HG02938 (cell line): ENCODE measurements at regions not wholly inside any gene's neighbourhood (a gene's known extent, or its start where the extent isn't known, plus 50 kb on each side); places are given as distances from the start of the nearest gene placed in this dataset.
A peak's percentile ranks its signal among the peaks of the same experiment; 100 is the strongest.

ENCODE experiments used
- ATAC-seq: cut with Tn5 transposase; IDR thresholded peaks from one replicate; pipeline ENCODE4 v1.9.1; 2021; ENCODE audit warnings: mild to moderate bottlenecking, moderate library complexity; ENCODE audit not compliant: unreplicated experiment

DNA sequence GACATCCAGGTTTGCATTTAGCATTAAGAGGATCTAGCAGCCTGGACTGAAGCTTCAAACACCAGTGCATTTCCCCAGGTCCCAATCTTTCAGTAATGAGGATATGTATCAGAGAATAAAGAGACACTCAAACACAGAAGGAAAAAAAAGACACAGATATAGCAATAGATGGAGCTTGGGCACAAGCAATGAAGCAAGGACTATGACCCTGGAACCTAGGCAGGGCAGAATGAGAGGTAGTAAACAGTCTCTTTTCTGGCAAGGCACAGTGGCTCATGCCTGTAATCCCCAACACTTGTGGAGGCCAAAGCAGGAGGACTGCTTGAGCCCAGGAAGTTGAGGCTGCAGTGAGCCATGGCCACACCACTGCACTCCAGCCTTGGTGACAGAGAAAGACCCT, 80.7 kb upstream of the HNRNPA3 start:
- ATAC-seq: no peak

DNA sequence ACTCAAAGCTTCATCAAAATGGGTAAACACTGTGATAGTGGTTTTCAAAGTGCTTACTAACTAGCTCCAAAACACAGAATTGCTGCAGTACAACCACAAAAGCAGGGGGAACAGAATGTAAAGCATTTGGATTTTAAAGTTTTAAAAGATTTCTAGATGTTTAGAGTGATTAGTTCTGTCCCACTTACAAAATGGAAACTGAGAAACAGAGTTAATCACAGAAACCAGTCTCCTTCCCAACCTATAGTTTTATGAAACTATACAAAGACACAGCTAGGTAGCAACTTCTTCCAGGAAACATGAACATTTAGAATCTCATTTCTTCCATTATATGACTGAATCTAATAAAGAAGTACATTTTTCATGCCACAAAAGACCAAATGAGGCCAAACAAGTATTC, 73.8 kb upstream of the HNRNPA3 start:
- no peak for ATAC-seq

DNA sequence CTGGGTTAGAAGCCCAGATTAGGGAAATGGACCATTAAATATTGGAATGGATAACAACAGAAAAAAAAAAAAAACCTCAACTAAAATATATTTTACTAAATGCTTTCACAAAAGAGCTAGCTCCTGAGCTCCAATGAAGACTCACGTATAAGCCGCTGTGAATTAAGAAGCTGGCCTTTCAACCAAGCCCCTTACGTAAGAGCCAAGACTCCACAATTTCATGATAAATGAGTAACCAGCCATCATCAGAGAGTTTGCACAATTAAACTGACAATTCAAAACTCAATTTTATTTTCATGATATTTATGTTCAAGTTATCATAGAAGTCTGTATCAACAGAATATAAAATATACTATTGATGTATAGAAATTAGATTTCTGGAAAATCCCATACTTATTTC, 70.7 kb upstream of the HNRNPA3 start:
- ATAC-seq: no peak

DNA sequence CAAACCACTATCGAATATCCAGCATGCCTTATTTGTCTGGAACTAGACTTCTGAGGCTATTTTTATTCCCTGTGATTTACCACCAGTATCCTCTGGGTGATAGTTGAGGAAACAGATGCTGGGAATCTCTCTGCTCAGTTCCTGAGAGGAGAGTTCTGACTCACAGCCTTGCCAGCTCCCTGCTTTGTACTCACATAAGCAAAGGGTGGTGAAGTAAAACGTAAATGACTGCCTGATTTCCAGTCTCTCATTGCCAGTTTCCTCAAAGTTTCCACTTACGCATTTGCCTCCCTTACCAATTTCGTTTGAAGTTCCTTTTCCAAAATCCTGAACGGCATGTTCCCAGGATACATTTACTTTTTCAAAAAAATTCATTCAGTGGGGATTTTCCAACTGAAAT, 69.2 kb upstream of the HNRNPA3 start:
- ATAC-seq: no peak

DNA sequence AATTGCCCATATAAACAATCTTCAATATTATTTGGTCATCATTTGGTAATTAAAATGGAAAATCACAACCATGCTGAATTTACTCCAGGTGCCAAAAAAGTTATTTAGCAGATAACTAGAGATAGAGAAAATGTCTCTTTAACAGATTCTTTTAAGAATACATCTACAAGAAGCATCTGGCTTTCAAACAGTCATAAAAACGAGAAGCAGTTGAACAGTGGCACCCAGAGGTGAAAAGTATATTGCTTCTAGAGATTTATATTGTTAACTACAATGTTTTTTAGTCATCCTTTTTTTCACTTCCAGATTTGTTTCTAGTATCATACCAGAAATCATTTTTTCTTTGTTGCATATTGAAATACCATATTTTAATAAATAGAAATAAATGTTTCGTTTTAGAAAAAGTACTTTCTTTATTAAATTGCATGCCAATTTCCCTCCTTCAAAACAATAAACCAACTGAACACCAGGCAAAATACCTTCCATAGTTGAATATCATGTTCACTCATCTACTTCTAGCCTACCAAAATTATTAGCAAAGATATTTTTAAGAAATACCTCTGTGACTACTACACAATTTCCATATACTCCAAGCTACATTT, 65.4 kb upstream of the HNRNPA3 start:
- ATAC-seq: peak; percentile 62

DNA sequence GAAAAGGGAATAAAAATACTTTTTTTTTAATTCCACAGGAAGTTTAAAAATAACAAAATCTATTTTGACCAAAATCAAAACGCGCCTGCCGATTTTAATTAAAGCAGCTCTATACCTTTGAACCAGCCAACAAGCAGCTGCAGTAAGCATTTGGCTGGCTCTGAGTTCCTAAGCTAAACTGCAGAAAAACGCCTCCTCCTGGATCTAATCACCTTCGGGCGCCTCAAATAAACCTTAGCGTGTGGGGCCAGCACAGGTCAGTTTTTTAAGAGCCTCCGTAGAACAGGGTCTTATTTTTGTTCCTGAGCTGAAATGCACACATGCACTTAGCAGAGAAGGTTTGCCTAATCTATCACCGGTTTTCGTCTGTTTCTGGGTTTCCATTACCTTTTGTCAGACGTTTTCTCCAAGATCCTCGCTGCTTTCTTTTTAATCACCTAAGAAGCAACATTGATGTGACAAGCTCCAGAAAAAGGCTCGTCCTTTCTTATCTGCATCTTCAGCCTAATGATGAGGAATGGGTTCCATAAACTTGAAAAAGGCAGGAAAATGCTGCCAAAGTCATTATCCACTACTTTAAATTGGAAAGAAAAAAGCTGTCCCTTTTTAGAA, 64.7 kb upstream of the HNRNPA3 start:
- no peak for ATAC-seq

DNA sequence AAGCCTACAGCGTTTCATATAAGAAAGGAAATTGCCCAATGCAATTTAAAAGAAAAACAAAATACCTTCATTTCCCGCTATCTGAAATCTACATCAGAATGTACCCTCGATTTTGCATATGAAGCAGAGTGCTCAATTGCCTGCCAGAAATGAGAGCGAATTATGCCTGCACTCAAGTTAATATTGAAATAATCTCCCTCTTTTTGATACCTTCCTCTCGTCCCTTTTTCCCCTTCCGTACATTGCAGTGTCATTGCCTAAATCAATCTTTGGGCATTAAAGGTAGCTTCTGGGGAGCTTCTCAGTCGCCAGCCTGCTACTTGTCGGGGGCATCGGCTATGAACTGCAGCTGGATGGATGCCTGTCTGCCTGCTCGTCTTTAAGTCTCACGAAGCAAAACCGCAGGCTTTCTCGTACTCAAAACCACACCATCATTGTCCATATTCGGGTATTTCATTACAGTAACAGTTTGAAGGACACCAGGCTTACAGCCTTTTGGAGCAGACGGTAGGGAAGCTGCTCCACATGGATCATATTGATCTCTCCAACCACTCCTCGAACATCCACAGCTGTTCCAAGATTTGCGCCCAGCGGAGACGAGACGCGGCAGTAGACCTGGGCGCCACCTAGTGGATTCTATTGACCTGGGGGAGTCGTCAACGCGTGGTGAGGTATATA, 64.0 kb upstream of the HNRNPA3 start:
- peak; percentile 83 for ATAC-seq

DNA sequence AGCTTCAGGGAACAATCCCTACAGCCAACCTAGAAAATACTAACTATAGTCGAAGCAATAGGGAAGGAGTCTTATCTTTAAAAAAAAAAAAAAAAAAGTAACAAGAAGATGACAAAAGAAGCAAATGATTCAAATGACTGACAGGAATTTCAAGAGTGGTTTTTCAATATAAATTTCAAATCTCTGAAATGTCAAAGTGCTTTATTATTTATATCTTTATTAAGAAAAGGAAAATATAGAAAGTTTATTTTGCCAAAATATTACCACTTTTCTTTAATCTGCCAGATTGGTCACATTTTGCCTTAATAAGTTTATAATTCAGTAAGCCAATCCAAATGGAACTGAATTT, 63.5 kb upstream of the HNRNPA3 start:
- no peak for ATAC-seq

DNA sequence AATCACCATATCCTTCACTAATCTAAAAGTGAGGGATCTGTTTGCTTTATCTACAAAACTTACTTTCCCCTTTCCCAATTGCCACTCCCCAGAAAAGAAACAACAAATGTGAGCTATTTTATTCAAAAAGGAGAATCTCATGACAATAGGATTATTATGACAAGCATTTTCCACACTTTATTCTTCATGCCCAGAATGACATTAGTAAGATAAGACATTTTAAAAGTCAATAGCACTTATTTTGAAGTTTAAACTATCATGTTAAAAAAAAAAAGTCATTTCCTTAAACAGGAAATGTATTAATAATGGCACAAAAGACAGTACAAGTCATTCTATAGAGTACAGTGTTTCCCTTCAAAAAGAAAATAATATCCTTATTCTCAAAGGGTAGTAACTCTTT, 58.8 kb upstream of the HNRNPA3 start:
- ATAC-seq: no peak

DNA sequence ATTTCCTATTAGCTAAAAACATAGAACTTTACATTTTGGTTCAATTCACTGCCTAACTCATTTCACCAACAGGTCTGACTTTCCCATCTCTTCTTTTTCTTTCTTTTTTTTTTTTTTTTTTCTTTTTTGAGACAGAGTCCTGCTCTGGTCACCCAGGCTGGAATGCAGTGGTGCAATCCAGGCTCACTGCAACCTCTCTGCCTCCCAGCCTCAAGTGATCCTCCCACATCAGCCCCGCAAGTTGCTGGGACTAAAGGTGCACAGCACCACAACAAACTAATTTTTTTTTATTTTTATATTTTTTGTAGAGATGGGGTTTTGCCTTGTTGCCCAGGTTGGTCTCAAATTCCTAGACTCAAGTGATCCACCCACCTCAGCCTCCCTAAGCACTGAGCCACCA, 57.8 kb upstream of the HNRNPA3 start:
- ATAC-seq: no peak

DNA sequence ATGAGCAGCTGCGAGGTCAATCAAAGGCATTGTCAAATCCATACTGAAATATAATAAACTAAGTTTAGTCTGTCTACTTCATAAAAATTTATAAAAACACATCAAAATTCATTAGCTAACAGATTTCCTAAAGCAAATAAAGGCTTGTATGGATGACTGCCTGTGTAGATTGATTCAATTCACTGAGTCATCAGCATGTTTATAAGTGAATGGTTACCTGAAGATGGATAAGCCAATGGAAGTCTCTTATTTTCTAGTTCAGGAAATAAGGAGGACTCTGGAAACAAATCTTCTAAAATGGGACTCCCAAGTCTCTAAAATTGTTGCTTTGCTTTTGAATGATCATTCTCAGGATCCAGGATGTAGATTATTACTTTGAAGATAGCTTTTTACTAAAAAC, 57.0 kb upstream of the HNRNPA3 start:
- ATAC-seq: no peak

DNA sequence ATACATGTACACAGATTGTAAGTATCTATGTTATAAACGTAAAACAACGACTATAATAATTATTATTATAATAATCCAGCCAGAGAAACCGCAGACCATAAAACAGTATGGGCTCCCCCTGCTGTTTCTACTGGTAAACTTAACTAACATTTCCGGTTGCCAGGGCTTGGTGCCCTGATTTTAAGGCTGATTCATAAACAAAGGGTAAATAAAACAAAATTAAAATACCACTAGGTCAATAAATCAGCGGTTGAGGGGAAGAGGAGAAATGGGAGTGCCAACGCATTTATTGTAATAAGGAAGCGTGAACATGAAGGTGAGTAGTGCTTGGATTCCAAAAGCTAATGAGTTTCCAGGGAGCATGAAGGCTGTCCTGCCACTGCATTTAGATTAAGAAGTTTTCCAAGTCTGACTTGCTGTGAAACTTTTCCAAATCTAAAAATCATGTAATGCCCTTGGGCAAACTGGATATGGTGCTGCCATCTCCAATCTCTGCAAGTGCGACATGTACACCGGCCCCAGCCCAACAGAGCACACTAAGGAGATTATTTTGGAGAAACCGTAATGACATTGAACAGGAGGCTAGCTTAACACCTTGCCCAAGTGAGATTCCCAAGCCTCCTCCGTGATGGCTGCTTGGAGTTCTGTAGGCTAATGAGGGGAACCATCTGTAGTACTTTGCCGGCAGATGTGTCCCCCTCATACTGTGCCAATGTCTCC, 50.7 kb upstream of the HNRNPA3 start:
- no peak for ATAC-seq
